GM12864 (cell line): ENCODE measurements at regions not wholly inside any gene's neighbourhood (a gene's known extent, or its start where the extent isn't known, plus 50 kb on each side); places are given as distances from the start of the nearest gene placed in this dataset.
"Not testable (repeated sequence)": the region's sequence is repeated elsewhere in the genome, so short reads cannot be mapped to it uniquely, and the experiment has no call there.

Experiments used
- DNase-seq: peaks from one replicate; pipeline ENCODE4 v3.0.0-alpha.2; 2011; ENCODE audit warnings: low read depth
- H3K4me3 ChIP-seq: 2 replicates; pipeline ENCODE4 v1.5.1; 2011; ENCODE audit warnings: mild to moderate bottlenecking, low read depth, low read length, control low read depth
- CTCF ChIP-seq: IDR thresholded peaks from 2 replicates; pipeline ENCODE4 v1.5.1; 2011; ENCODE audit warnings: low read depth, mild to moderate bottlenecking, moderate library complexity, low read length, control low read depth, inconsistent platforms; ENCODE audit errors: missing control alignments

GRCh38 chr4:154982187-154983047, 201.3 kb downstream of the RBM46 start:
- TF ChIP-seq CTCF, result peak; percentile 72
- DNase-seq, result no peak
- H3K4me3 ChIP-seq, result no peak overlapping the region

- no peak for DNase-seq
- no peak for TF ChIP-seq CTCF
- no peak overlapping the region for H3K4me3 ChIP-seq
These were observed 202.6 kb downstream of the RBM46 start for GRCh38 chr4:154983714-154984113.

GRCh38 chr4:154984148-154984547, 203.1 kb downstream of the RBM46 start:
- no peak for DNase-seq
- no peak overlapping the region for H3K4me3 ChIP-seq
- no peak for TF ChIP-seq CTCF

- no peak overlapping the region for H3K4me3 ChIP-seq
- no peak for TF ChIP-seq CTCF
- DNase-seq, result no peak
These were observed 203.5 kb downstream of the RBM46 start for GRCh38 chr4:154984616-154985015.

- TF ChIP-seq CTCF, result no peak
- DNase-seq, result no peak
- H3K4me3 ChIP-seq, result no peak overlapping the region
These were observed 204.6 kb downstream of the RBM46 start for GRCh38 chr4:154985673-154986072.

GRCh38 chr4:154988511-154988910, 207.4 kb downstream of the RBM46 start:
- TF ChIP-seq CTCF, result no peak
- no peak for DNase-seq
- H3K4me3 ChIP-seq, result no peak overlapping the region

GRCh38 chr4:154989511-154989910, 208.4 kb downstream of the RBM46 start:
- no peak for DNase-seq
- no peak for TF ChIP-seq CTCF
- H3K4me3 ChIP-seq, result no peak overlapping the region

- not testable (repeated sequence) for DNase-seq, H3K4me3 ChIP-seq
These were observed 210.6 kb upstream of the NPY2R start for GRCh38 chr4:154997866-154998265.
